BE2C (cell line): ENCODE measurements at regions not wholly inside any gene's neighbourhood (a gene's known extent, or its start where the extent isn't known, plus 50 kb on each side); places are given as distances from the start of the nearest gene placed in this dataset.

Experiments
- DNase-seq: peaks from one replicate; pipeline ENCODE4 v3.0.0-alpha.2; 2020
- H3K27me3 ChIP-seq: fragments of 250-450 bp; sonication (Bioruptor Pico); 2 replicates; pipeline ENCODE4 v1.5.1; 2020; ENCODE audit warnings: mild to moderate bottlenecking
- H3K36me3 ChIP-seq: fragments of 250-450 bp; sonication (Bioruptor Pico); 2 replicates; pipeline ENCODE4 v1.5.1; 2020; ENCODE audit warnings: mild to moderate bottlenecking
- H3K4me1 ChIP-seq: fragments of 250-450 bp; sonication (Bioruptor Pico); 2 replicates; pipeline ENCODE4 v1.5.1; 2020
- H3K4me3 ChIP-seq: 2 replicates; pipeline ENCODE4 v1.5.1; 2011; ENCODE audit warnings: low read depth, low read length
- H3K9me3 ChIP-seq: fragments of 250-450 bp; sonication (Bioruptor Pico); 2 replicates; pipeline ENCODE4 v1.5.1; 2020
- CTCF ChIP-seq: IDR thresholded peaks from 2 replicates; pipeline ENCODE4 v1.5.1; 2012; ENCODE audit warnings: mild to moderate bottlenecking, low read depth, low read length

GRCh38 chr3:145898487-145898886, 262.5 kb downstream of the PLOD2 start:
- H3K4me1 ChIP-seq, result peaks cover 11% of the 10 kb centered on the region
- H3K4me3 ChIP-seq, result no peak overlapping the region
- TF ChIP-seq CTCF, result no peak
- no peak for DNase-seq
- no peaks in the 10 kb centered on the region; the same call in 1 of the 2 replicates for H3K27me3 ChIP-seq
- H3K36me3 ChIP-seq, result no peaks in the 10 kb centered on the region
- no peaks in the 10 kb centered on the region for H3K9me3 ChIP-seq

DNA sequence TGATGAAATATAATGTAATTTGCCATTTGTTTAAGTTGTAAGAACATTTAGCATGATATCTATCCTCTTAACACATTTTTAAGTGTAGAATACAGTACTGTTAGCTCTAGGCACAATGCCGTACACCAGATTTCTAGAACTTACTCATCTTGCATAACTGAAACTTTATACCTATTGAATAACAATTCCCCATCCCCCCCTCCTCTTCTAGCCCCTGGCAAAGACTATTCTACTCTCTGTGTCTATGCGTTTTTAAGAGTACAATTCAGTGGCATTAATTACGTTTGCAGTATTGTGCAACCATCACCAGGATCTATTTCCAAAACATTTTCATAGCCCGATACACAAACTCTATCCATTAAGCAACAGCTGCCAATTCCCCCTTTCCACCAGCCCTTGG, 261.7 kb downstream of the PLOD2 start:
- no peak for DNase-seq
- Histone ChIP-seq H3K4me1 (peaks cover 11% of the 10 kb centered on the region), H3K27me3 (no peaks in the 10 kb centered on the region; the same call in 1 of the 2 replicates), H3K36me3 (no peaks in the 10 kb centered on the region), H3K9me3 (no peaks in the 10 kb centered on the region), H3K4me3 (no peak overlapping the region)
- no peak for TF ChIP-seq CTCF

- peak; percentile 59 for DNase-seq
- no peak for TF ChIP-seq CTCF
- H3K36me3 ChIP-seq, result no peaks in the 10 kb centered on the region
- H3K27me3 ChIP-seq, result no peaks in the 10 kb centered on the region; the same call in 1 of the 2 replicates
- H3K4me1 ChIP-seq, result peaks cover 11% of the 10 kb centered on the region
- no peaks in the 10 kb centered on the region for H3K9me3 ChIP-seq
- no peak overlapping the region for H3K4me3 ChIP-seq
Observed at GRCh38 chr3:145900056-145900829, 260.7 kb downstream of the PLOD2 start.

DNA sequence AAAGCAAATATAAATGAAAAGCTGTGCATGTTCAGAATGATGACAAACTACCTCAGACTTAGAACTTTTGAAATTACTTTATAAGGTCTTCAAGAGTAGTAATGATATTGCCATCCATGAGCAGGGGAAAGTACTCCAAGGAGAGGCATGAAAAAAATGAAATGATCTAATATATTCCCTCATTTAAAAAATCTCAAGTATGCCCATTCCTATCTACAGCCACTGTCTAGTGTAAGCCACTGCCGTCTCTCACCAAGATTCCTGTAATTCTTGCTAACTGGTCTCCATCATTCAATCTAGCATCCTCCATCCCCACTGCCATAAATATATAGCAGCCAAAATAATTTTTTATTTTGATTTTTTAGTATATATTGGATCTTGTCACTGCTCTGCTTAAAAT, 258.8 kb downstream of the PLOD2 start:
- Histone ChIP-seq H3K4me1 (peaks cover 11% of the 10 kb centered on the region), H3K36me3 (no peaks in the 10 kb centered on the region)
- TF ChIP-seq CTCF, result no peak

GRCh38 chr3:145903472-145904013, 257.4 kb downstream of the PLOD2 start:
- Histone ChIP-seq H3K27me3 (no peaks in the 10 kb centered on the region), H3K4me1 (peaks cover 11% of the 10 kb centered on the region), H3K9me3 (no peaks in the 10 kb centered on the region), H3K4me3 (no peak overlapping the region), H3K36me3 (no peaks in the 10 kb centered on the region)
- TF ChIP-seq CTCF, result no peak
- DNase-seq, result no peak

More for the DNA sequence above, 258.8 kb downstream of the PLOD2 start:
- DNase-seq, result no peak
- no peaks in the 10 kb centered on the region for H3K27me3 ChIP-seq
- H3K9me3 ChIP-seq, result no peaks in the 10 kb centered on the region
- no peak overlapping the region for H3K4me3 ChIP-seq

DNA sequence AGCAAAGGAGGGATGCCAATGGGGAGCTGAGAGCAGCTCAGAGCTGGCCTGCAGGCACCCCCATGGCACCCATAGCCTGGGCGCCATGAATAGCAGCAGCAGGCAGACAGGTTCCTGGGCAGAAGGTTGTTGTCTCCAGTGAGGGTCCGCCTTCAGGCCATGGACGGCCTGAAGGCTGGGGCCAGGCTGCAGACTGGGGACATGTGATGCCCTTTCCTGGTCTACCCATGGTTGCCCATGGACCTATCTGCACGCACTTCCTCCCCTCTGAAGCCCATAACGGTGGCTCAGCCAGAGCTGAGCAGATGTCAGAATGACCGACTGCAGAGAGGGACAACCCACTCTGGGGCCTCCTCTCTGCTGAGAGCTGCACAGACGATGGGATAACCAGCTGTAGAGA, 256.8 kb downstream of the PLOD2 start:
- Histone ChIP-seq H3K27me3 (no peaks in the 10 kb centered on the region), H3K9me3 (no peaks in the 10 kb centered on the region), H3K36me3 (no peaks in the 10 kb centered on the region), H3K4me1 (peaks cover 10% of the 10 kb centered on the region), H3K4me3 (no peak overlapping the region)
- TF ChIP-seq CTCF, result no peak
- DNase-seq, result no peak
